ENCODE measurements at regions not wholly inside any gene's neighbourhood (a gene's known extent, or its start where the extent isn't known, plus 50 kb on each side); places are given as distances from the start of the nearest gene placed in this dataset.

GRCh38 chr10:29055101-29055500, 233.8 kb upstream of the LYZL1 start:
- TF ChIP-seq CTCF (IDR thresholded peaks at IDR 0.05): no peak
- TF ChIP-seq POLR2AphosphoS5 (IDR thresholded peaks at IDR 0.05): no peak
- TF ChIP-seq POLR2A (IDR thresholded peaks at IDR 0.05): no peak
- TF ChIP-seq EP300 (IDR thresholded peaks at IDR 0.05): no peak
